Pancreas (tissue), 10 donors: ENCODE measurements at regions not wholly inside any gene's neighbourhood (a gene's known extent, or its start where the extent isn't known, plus 50 kb on each side); places are given as distances from the start of the nearest gene placed in this dataset.

Experiments used
- ATAC-seq, 4 donors: fragments of 200-7000 bp; cut with Tn5 transposase; one replicate each; pipeline versions ENCODE4 v1.8.0 to v1.9.1; 2020; ENCODE audit warnings: mild to moderate bottlenecking in 4 of 4, moderate library complexity in 4 of 4
- DNase-seq, 6 donors: peaks; one replicate each; pipeline ENCODE4 v3.0.0-alpha.2; 2020
- FAIRE-seq: peaks from 2 replicates; lab custom pipeline; 2012; peaks lifted over from hg19 to GRCh38; lab: Jason Lieb, UNC
- H3K27ac ChIP-seq, 4 donors: fragments of 200-600 bp; sonication (generic); 1 replicate in 3 of 4; 2 replicates in 1 of 4; pipeline versions ENCODE4 v1.5.0 to v1.8.0; 2020
- H3K27me3 ChIP-seq, 4 donors: fragments of 200-600 bp; one replicate each; pipeline ENCODE4 v1.8.0; 2021
- H3K36me3 ChIP-seq, 3 donors: fragments of 200-600 bp; sonication (generic) in 1 of 3; one replicate each; pipeline versions ENCODE4 v1.5.0 to v1.8.0; 2020 to 2021
- H3K4me1 ChIP-seq, 3 donors: fragments of 200-600 bp; one replicate each; pipeline ENCODE4 v1.8.0; 2021
- H3K4me3 ChIP-seq, 4 donors: fragments of 200-600 bp; sonication (generic) in 2 of 4; one replicate each; pipeline versions ENCODE4 v1.5.0 to v1.8.0; 2020 to 2021
- H3K9me3 ChIP-seq, 4 donors: fragments of 200-600 bp; one replicate each; pipeline ENCODE4 v1.8.0; 2021
- CTCF ChIP-seq, 4 donors: fragments of 200-600 bp; sonication (generic) in 3 of 4; IDR thresholded peaks; one replicate each; pipeline versions ENCODE4 v1.5.0 to v1.8.0; 2021; ENCODE audit warnings: antibody characterized with exemption in 4 of 4
- WGBS, 2 donors: extraction: QIAGEN DNeasy Blood & Tissue Kit; methylation state at CpG; one replicate each; pipeline ENCODE4 v1.1.7; 2013; 5-methylcytosine and 5-hydroxymethylcytosine counted together
- intact Hi-C, 3 donors: fragments of 100-400 bp; cut with DNase I; formaldehyde crosslinking; loops; one replicate each; pipeline versions ENCODE4 v1.11.1 to v1.14.2; 2022
- donor health status: healthy with polysubstance abuse.
- donor health status: DM: no; HTN: no; CAD: no; lungs with moderate emphysema.
- donor health status: DM: no; HTN: no; CAD: no.
- donor health status: control.
- donor health status: control.
- donor health status: Bipolar disorder and iron deficiency.
- donor health status: DM: yes; HTN: yes; CAD: no.
- donor health status: DM: no; HTN: no; CAD: no.
- donor health status: DM: no; HTN: no; CAD: no.
- donor health status: DM: yes; HTN: yes; CAD: no.

DNA sequence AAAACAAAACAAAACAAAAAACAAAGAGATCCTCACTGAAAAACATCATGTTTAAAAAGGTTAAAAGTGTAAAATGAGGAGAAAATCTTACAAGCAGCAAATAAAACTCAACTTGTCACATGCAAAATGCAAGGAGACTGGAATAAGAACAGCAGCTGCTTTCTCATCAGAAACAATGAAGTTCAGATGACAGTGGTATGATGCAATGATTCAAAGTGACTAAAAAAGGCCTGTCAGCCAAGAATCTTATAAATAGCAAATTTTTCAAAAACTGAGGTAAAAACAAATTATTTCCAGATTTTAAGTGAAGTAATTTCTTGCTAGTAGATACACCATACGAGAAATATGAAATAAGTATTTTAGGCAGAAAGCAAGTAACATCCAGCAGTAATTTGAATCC lies 68.6 kb upstream of the EPHA3 start:
- intact Hi-C loops, result no loop called here
- Histone ChIP-seq H3K27ac (no peak overlapping the region), H3K4me1 (no peaks in the 10 kb centered on the region), H3K36me3 (no peaks in the 10 kb centered on the region), H3K4me3 (no peak overlapping the region), H3K27me3 (no peaks in the 10 kb centered on the region), H3K9me3 (no peaks in the 10 kb centered on the region)
- ATAC-seq (no peak), DNase-seq (no peak), FAIRE-seq (no peak)
- WGBS, 2 donors, result 0 to 90% methylated on average over 1 of the region's 1 CpG
- TF ChIP-seq CTCF (IDR thresholded peaks at IDR 0.05), result no peak

- 44 to 49% methylated on average over 3 of the region's 3 CpGs for WGBS, 2 donors
- no peaks in the 10 kb centered on the region for H3K27me3 ChIP-seq
- intact Hi-C loops, result no loop called here
- H3K27ac ChIP-seq, result no peak overlapping the region
- DNase-seq (no peak), ATAC-seq (no peak), FAIRE-seq (no peak)
- TF ChIP-seq CTCF (IDR thresholded peaks at IDR 0.05), result no peak
- no peak overlapping the region for H3K4me3 ChIP-seq
- no peaks in the 10 kb centered on the region for H3K4me1 ChIP-seq
- no peaks in the 10 kb centered on the region for H3K9me3 ChIP-seq
- no peaks in the 10 kb centered on the region for H3K36me3 ChIP-seq
Observed at GRCh38 chr3:89042236-89042835, 65.1 kb upstream of the EPHA3 start.

GRCh38 chr3:89043406-89043932 lies 64.0 kb upstream of the EPHA3 start:
- no peaks in the 10 kb centered on the region for H3K4me1 ChIP-seq
- H3K27me3 ChIP-seq, result no peaks in the 10 kb centered on the region
- DNase-seq (no peak), FAIRE-seq (no peak), ATAC-seq (no peak)
- TF ChIP-seq CTCF (IDR thresholded peaks at IDR 0.05), result no peak
- intact Hi-C loops, result no loop called here
- H3K27ac ChIP-seq, result no peak overlapping the region
- no peak overlapping the region for H3K4me3 ChIP-seq
- no peaks in the 10 kb centered on the region for H3K36me3 ChIP-seq
- WGBS, 2 donors, result 71 to 80% methylated on average over 6 of the region's 6 CpGs
- H3K9me3 ChIP-seq, result no peaks in the 10 kb centered on the region

DNA sequence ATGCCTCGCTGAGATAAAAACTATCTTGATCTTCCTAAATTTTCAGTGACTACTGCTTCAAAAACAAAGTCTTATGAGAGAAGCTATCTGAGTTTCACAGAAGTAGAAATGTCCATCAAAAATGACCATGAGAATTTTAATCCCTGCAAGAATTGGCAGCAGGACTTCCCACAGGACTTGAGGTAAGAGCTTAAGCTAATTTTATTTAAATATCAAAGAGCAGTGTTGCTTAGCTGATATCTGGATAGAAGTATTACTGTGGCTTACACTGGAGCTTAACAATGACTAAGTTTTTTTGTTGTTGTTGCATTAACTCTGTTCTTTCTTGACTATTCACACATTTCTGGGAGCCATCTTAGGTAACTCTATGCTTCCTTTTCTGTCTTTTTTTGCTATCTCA lies 60.8 kb upstream of the EPHA3 start:
- intact Hi-C loops, result no loop called here
- WGBS, 2 donors, result 78 to 79% methylated on average over 1 of the region's 1 CpG
- no peak for TF ChIP-seq CTCF (IDR thresholded peaks at IDR 0.05)
- ATAC-seq, result no peak
- H3K9me3 ChIP-seq, result no peaks in the 10 kb centered on the region
- H3K4me3 ChIP-seq, result no peak overlapping the region
- H3K36me3 ChIP-seq, result no peaks in the 10 kb centered on the region
- no peaks in the 10 kb centered on the region for H3K4me1 ChIP-seq
- H3K27ac ChIP-seq, result no peak overlapping the region
- no peak for FAIRE-seq
- H3K27me3 ChIP-seq, result no peaks in the 10 kb centered on the region
- DNase-seq, result no peak

GRCh38 chr3:89049119-89049518 lies 58.3 kb upstream of the EPHA3 start:
- no peak overlapping the region for H3K4me3 ChIP-seq
- H3K27me3 ChIP-seq, result no peaks in the 10 kb centered on the region
- ATAC-seq, result no peak
- no peaks in the 10 kb centered on the region for H3K4me1 ChIP-seq
- no peak for TF ChIP-seq CTCF (IDR thresholded peaks at IDR 0.05)
- H3K36me3 ChIP-seq, result no peaks in the 10 kb centered on the region
- WGBS, 2 donors, result 47 to 63% methylated on average over 2 of the region's 2 CpGs
- H3K9me3 ChIP-seq, result no peaks in the 10 kb centered on the region
- no peak overlapping the region for H3K27ac ChIP-seq
- FAIRE-seq, result no peak
- no peak for DNase-seq
- intact Hi-C loops, result no loop called here
